ENCODE measurements at regions not wholly inside any gene's neighbourhood (a gene's known extent, or its start where the extent isn't known, plus 50 kb on each side); places are given as distances from the start of the nearest gene placed in this dataset.

DNA sequence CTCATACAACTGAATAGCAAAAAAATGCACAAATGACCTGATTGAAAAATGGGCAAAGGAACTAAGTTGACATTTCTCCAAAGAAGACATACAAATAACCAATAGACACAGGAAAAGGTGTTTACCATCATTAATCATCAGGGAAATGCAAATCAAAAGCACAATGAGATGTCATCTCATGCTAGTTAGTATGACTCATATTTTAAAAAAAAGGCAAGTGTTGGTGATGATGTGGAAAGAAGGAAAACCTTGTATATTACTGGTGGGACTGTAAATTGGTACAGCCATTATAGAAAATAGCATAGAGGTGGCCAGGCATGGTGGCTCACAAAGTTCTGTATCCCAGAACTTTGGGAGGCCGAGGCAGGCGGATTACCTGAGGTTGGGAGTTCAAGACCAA lies 232.5 kb upstream of the ZFHX3 start:
- BruUV-seq (replicated peaks) = no TSS peak
- no peak overlapping the region for H3K4me3 ChIP-seq (replicated peaks in 1 of 2; ENCODE audit: low read depth in 1 of 2, low read length in 2 of 2)

More for the DNA sequence above, 232.5 kb upstream of the ZFHX3 start:
- no peaks in the 10 kb centered on the region for H4K20me1 ChIP-seq (ENCODE audit: insufficient read depth)
- H3K36me3 ChIP-seq (ENCODE audit: control insufficient read depth in 1 of 2, insufficient read depth in 2 of 2, low read length in 2 of 2) = no peaks in the 10 kb centered on the region
- H3K79me2 ChIP-seq (ENCODE audit: insufficient read depth, low read length) = no peaks in the 10 kb centered on the region
- peaks cover 9% of the 10 kb centered on the region; the same call in 1 of the 2 replicates for H3K27me3 ChIP-seq (ENCODE audit: insufficient read depth, low read length)
- RAD21 ChIA-PET (ENCODE audit: low non-redundant PET in 1 of 2, low total read pairs in 2 of 2, uncharacterized antibody in 2 of 2, unreplicated experiment in 2 of 2) = no interaction called here
- intact Hi-C loops (cut with micrococcal nuclease) = no loop called here
- CTCF ChIA-PET = no interaction called here
- no peak overlapping the region for H3K9ac ChIP-seq (ENCODE audit: low read length)
- TF ChIP-seq ZBTB33 (IDR thresholded peaks at IDR 0.05; ENCODE audit: extremely low read depth, insufficient replicate concordance, low read length) = no peak
- no peak for TF ChIP-seq SP1 (IDR thresholded peaks at IDR 0.05; ENCODE audit: low read depth)
- TF ChIP-seq POLR2AphosphoS5 (IDR thresholded peaks at IDR 0.05; ENCODE audit: low read depth, low read length) = no peak
- no peak for TF ChIP-seq ATF3 (IDR thresholded peaks at IDR 0.05)
- no peak for TF ChIP-seq SRF (IDR thresholded peaks at IDR 0.05; ENCODE audit: low read depth)
- no peak for TF ChIP-seq FOSL1 (IDR thresholded peaks at IDR 0.05; ENCODE audit: low read depth)
- TF ChIP-seq CBX3 (IDR thresholded peaks at IDR 0.05; ENCODE audit: low read depth) = no peak
- no peak for TF ChIP-seq TCF7L2 (IDR thresholded peaks at IDR 0.05; ENCODE audit: borderline replicate concordance, extremely low read depth, insufficient read depth, insufficient read length)
- no peak for TF ChIP-seq SIN3A (IDR thresholded peaks at IDR 0.05; ENCODE audit: low read depth)
- TF ChIP-seq CEBPB (IDR thresholded peaks at IDR 0.05; ENCODE audit: low read depth) = no peak
- TF ChIP-seq ZFX (IDR thresholded peaks at IDR 0.05) = no peak
- TF ChIP-seq ZNF274 (IDR thresholded peaks at IDR 0.05; ENCODE audit: low read depth, low read length) = no peak
- no peak for TF ChIP-seq POLR2A (IDR thresholded peaks at IDR 0.05; ENCODE audit: borderline replicate concordance, extremely low read depth, insufficient read depth, insufficient read length)
- TF ChIP-seq EZH2 (IDR thresholded peaks at IDR 0.05) = no peak
- no peak for TF ChIP-seq YY1 (IDR thresholded peaks at IDR 0.05; ENCODE audit: extremely low read depth, insufficient replicate concordance, low read depth, low read length)
- H3K4me2 ChIP-seq (ENCODE audit: low read length) = no peak overlapping the region
- POLR2A ChIA-PET = no interaction called here
- H2AFZ ChIP-seq (ENCODE audit: low read depth, low read length, poor library complexity, severe bottlenecking) = no peak overlapping the region
- no peaks in the 10 kb centered on the region for H3K9me3 ChIP-seq (ENCODE audit: control insufficient read depth in 1 of 2, insufficient read depth in 1 of 2, low read depth in 1 of 2, low read length in 2 of 2)
- no peaks in the 10 kb centered on the region for H3K9me2 ChIP-seq (ENCODE audit: insufficient read depth)
- H3K27ac ChIP-seq (ENCODE audit: low read depth, low read length) = no peak overlapping the region
- H3K4me1 ChIP-seq (ENCODE audit: control insufficient read depth in 1 of 2, insufficient read depth in 2 of 2, low read length in 2 of 2) = no peaks in the 10 kb centered on the region
- no peak for DNase-seq (ENCODE audit: low read depth, low spot score)
- ATAC-seq = no peak
